ENCODE measurements at regions not wholly inside any gene's neighbourhood (a gene's known extent, or its start where the extent isn't known, plus 50 kb on each side); places are given as distances from the start of the nearest gene placed in this dataset.

- no TSS peak for BruUV-seq (replicated peaks)
- no peaks in the 10 kb centered on the region for H3K9me1 ChIP-seq (ENCODE audit: control insufficient read depth, insufficient read depth, low read length)
- intact Hi-C loops (cut with micrococcal nuclease) (no loop called here), in situ Hi-C loops (cut with MboI) (no loop called here)
- peaks cover 0 to 4% of the 10 kb centered on the region in 2 experiments; a peak in 1 of 5 replicates for H3K4me1 ChIP-seq (replicated peaks in 1 of 2; ENCODE audit: control insufficient read depth in 2 of 2, insufficient read depth in 2 of 2, low read length in 2 of 2)
- DNase-seq (ENCODE audit: extremely low read depth in 1 of 4, low spot score in 3 of 4), result no peak
- peaks cover 58 to 92% of the 10 kb centered on the region in 2 experiments for H3K27me3 ChIP-seq (ENCODE audit: control insufficient read depth in 2 of 2, insufficient read depth in 2 of 2, low read length in 2 of 2)
- H3K27ac ChIP-seq (ENCODE audit: extremely low read depth, low read depth, low read length), result no peak overlapping the region
- no peaks in the 10 kb centered on the region for H3K36me3 ChIP-seq (ENCODE audit: control insufficient read depth, insufficient read depth, low read length)
- no peak overlapping the region for H3K9ac ChIP-seq (ENCODE audit: insufficient read depth in 1 of 2, low read depth in 2 of 2, low read length in 2 of 2)
- POLR2A ChIA-PET, result interaction anchor here (0.5 to 2.6 kb wide), 6 partner anchors 7 to 943 kb away, joined by 3 to 12 read pairs (median 4); no protein-coding TSS in a partner anchor
- no peaks in the 10 kb centered on the region for H3K9me3 ChIP-seq (replicated peaks; ENCODE audit: control insufficient read depth, insufficient read depth, low read depth, low read length)
- no peaks in the 10 kb centered on the region for H4K20me1 ChIP-seq (replicated peaks; ENCODE audit: control insufficient read depth, insufficient read depth, low read length)
- ATAC-seq, result no peak; the same call in 2 of the 3 replicates
- H3K4me3 ChIP-seq, result no peak overlapping the region
- TF ChIP-seq ZKSCAN3 (CRISPR knock-in tag; IDR thresholded peaks at IDR 0.05) (no peak), STAT5B (CRISPR knock-in tag; IDR thresholded peaks at IDR 0.05) (no peak), CTCF (IDR thresholded peaks at IDR 0.05 in 2 of 3, conservative IDR thresholded peaks at IDR 0.05 in 1 of 3; ENCODE audit: insufficient read depth in 2 of 3, low read depth in 1 of 3, low read length in 3 of 3) (0 out of 6 replicates have a peak, but pooled peaks of 1 of the 3 experiments have one; percentile 4)
- 4% methylated on average over 7 of the region's 7 CpGs for WGBS (ENCODE audit: insufficient coverage, low coverage, missing lambda C conversion rate)
- FAIRE-seq, result no peak
- no peaks in the 10 kb centered on the region for H3K79me2 ChIP-seq (ENCODE audit: control insufficient read depth, insufficient read depth, low read length)
- H2AFZ ChIP-seq (ENCODE audit: low read depth, low read length), result no peak overlapping the region
- H3K4me2 ChIP-seq (ENCODE audit: insufficient read depth, low read length), result no peak overlapping the region
- CTCF ChIA-PET (ENCODE audit: low intra/inter-chr PET ratio), result no interaction called here
Observed at GRCh38 chr1:203573730-203574129, 52.9 kb upstream of the ATP2B4 start.

Measured in K562 (cell line).